ENCODE measurements at regions not wholly inside any gene's neighbourhood (a gene's known extent, or its start where the extent isn't known, plus 50 kb on each side); places are given as distances from the start of the nearest gene placed in this dataset.

DNA sequence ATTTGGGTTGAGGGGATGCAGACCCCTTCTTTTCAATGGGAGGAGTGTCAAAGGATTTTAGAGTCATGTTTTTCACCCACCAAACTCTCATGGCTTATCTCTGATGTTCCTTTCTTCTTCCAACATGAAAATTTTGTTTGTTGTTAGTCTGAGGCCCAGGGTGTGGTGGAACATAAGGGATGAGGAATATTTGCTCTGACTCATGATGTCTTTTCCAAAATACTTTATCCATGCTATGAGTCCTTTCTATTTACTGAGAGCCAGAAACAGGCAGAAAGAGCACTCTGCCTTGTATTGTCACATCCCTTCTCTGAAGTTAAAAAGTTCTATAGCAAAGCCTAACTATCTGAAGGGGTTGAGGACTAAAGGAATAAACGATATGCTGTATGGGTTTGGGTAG lies 61.6 kb upstream of the GYPA start:
- H3K4me2 ChIP-seq (ENCODE audit: insufficient read depth, low read length, poor library complexity, severe bottlenecking), result no peak overlapping the region
- H3K14ac ChIP-seq (ENCODE audit: low read length), result no peak overlapping the region
- no peak overlapping the region for H3K18ac ChIP-seq (ENCODE audit: low read length)
- no peaks in the 10 kb centered on the region for H3K27me3 ChIP-seq (ENCODE audit: control insufficient read depth in 3 of 3, insufficient read depth in 3 of 3, low read depth in 1 of 3, low read length in 3 of 3)
- H4K8ac ChIP-seq (ENCODE audit: low read depth, low read length), result no peak overlapping the region
- H2BK12ac ChIP-seq (ENCODE audit: low read length), result no peak overlapping the region
- no peak overlapping the region for H2AFZ ChIP-seq (ENCODE audit: low read length)
- H2BK5ac ChIP-seq (ENCODE audit: low read length), result no peak overlapping the region
- H3K36me3 ChIP-seq (replicated peaks in 1 of 2; ENCODE audit: control insufficient read depth in 2 of 2, insufficient read depth in 2 of 2, low read length in 2 of 2), result no peaks in the 10 kb centered on the region
- no peak overlapping the region for H3K4ac ChIP-seq (ENCODE audit: low read length)
- no peak overlapping the region for H2AK5ac ChIP-seq (ENCODE audit: low read depth, low read length)
- no peak overlapping the region for H3K4me3 ChIP-seq (ENCODE audit: low read length in 2 of 2)
- peaks cover 0 to 5% of the 10 kb centered on the region in 2 donors for H3K9me3 ChIP-seq (replicated peaks in 1 of 2; ENCODE audit: control insufficient read depth in 2 of 2, insufficient read depth in 1 of 2, low read depth in 1 of 2, low read length in 2 of 2)
- no peak overlapping the region for H4K91ac ChIP-seq (ENCODE audit: low read depth, low read length, poor library complexity)
- H3K23ac ChIP-seq (ENCODE audit: low read depth, low read length, poor library complexity), result no peak overlapping the region
- H3K27ac ChIP-seq (replicated peaks; ENCODE audit: low read length), result no peak overlapping the region
- no peak overlapping the region for H2BK15ac ChIP-seq (ENCODE audit: low read length)
- H2BK120ac ChIP-seq (ENCODE audit: low read depth, low read length), result no peak overlapping the region
- no CpG with 5 or more reads among the region's 1 CpG for WGBS, 2 donors (ENCODE audit: extremely low coverage in 2 of 2, insufficient read length in 2 of 2, insufficient replicate concordance in 1 of 2)
- H3K79me1 ChIP-seq (ENCODE audit: low read depth, low read length), result no peaks in the 10 kb centered on the region
- no peak overlapping the region for H3K9ac ChIP-seq (ENCODE audit: low read depth, low read length, poor library complexity)
- no peaks in the 10 kb centered on the region for H3K4me1 ChIP-seq (ENCODE audit: control insufficient read depth in 2 of 2, insufficient read depth in 1 of 2, low read depth in 1 of 2, low read length in 2 of 2)
- no peak for DNase-seq (ENCODE audit: low spot score)

DNA sequence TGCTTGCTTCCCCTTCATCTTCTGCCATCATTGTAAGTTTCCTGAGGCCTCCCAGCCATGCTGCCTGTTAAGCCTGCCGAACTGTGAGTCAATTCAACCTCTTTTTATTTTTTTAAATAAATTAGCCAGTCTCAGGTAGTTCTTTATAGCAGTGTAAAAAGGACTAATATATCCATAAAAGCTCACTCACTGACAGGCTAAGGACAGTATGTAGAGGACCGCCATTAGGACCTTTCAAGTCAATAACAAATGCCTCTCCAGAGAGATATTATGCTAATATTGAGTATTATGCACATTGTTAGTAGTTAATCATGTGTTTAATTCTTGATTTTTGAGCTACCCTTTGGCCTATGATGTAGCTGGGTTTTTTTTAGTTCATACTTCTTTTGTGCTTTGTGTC lies 62.6 kb upstream of the GYPA start:
- no peak overlapping the region for H4K8ac ChIP-seq (ENCODE audit: low read depth, low read length)
- H3K4ac ChIP-seq (ENCODE audit: low read length), result no peak overlapping the region
- no peak overlapping the region for H3K4me2 ChIP-seq (ENCODE audit: insufficient read depth, low read length, poor library complexity, severe bottlenecking)
- no peak overlapping the region for H3K27ac ChIP-seq (replicated peaks; ENCODE audit: low read length)
- H3K4me3 ChIP-seq (ENCODE audit: low read length in 2 of 2), result no peak overlapping the region
- H2BK120ac ChIP-seq (ENCODE audit: low read depth, low read length), result no peak overlapping the region
- no CpG with 5 or more reads among the region's 2 CpGs for WGBS, 2 donors (ENCODE audit: extremely low coverage in 2 of 2, insufficient read length in 2 of 2, insufficient replicate concordance in 1 of 2)
- H3K9me3 ChIP-seq (replicated peaks in 1 of 2; ENCODE audit: control insufficient read depth in 2 of 2, insufficient read depth in 1 of 2, low read depth in 1 of 2, low read length in 2 of 2), result no peaks in the 10 kb centered on the region
- no peak overlapping the region for H4K91ac ChIP-seq (ENCODE audit: low read depth, low read length, poor library complexity)
- no peak overlapping the region for H3K18ac ChIP-seq (ENCODE audit: low read length)
- no peak overlapping the region for H3K23ac ChIP-seq (ENCODE audit: low read depth, low read length, poor library complexity)
- no peaks in the 10 kb centered on the region for H3K27me3 ChIP-seq (ENCODE audit: control insufficient read depth in 3 of 3, insufficient read depth in 3 of 3, low read depth in 1 of 3, low read length in 3 of 3)
- H2BK15ac ChIP-seq (ENCODE audit: low read length), result no peak overlapping the region
- H2AFZ ChIP-seq (ENCODE audit: low read length), result no peak overlapping the region
- no peaks in the 10 kb centered on the region for H3K79me1 ChIP-seq (ENCODE audit: low read depth, low read length)
- no peak for DNase-seq (ENCODE audit: low spot score)
- no peak overlapping the region for H3K14ac ChIP-seq (ENCODE audit: low read length)
- H3K36me3 ChIP-seq (replicated peaks in 1 of 2; ENCODE audit: control insufficient read depth in 2 of 2, insufficient read depth in 2 of 2, low read length in 2 of 2), result no peaks in the 10 kb centered on the region
- H2AK5ac ChIP-seq (ENCODE audit: low read depth, low read length), result no peak overlapping the region
- H3K9ac ChIP-seq (ENCODE audit: low read depth, low read length, poor library complexity), result no peak overlapping the region
- H3K4me1 ChIP-seq (ENCODE audit: control insufficient read depth in 2 of 2, insufficient read depth in 1 of 2, low read depth in 1 of 2, low read length in 2 of 2), result no peaks in the 10 kb centered on the region
- no peak overlapping the region for H2BK12ac ChIP-seq (ENCODE audit: low read length)
- no peak overlapping the region for H2BK5ac ChIP-seq (ENCODE audit: low read length)

- Histone ChIP-seq H3K27ac (replicated peaks; ENCODE audit: low read length) (no peak overlapping the region), H2BK15ac (ENCODE audit: low read length) (no peak overlapping the region), H2AK5ac (ENCODE audit: low read depth, low read length) (no peak overlapping the region), H3K79me1 (ENCODE audit: low read depth, low read length) (no peaks in the 10 kb centered on the region), H3K4me1 (ENCODE audit: control insufficient read depth in 2 of 2, insufficient read depth in 1 of 2, low read depth in 1 of 2, low read length in 2 of 2) (no peaks in the 10 kb centered on the region), H3K4me2 (ENCODE audit: insufficient read depth, low read length, poor library complexity, severe bottlenecking) (no peak overlapping the region), H2BK12ac (ENCODE audit: low read length) (no peak overlapping the region), H2BK120ac (ENCODE audit: low read depth, low read length) (no peak overlapping the region), H2AFZ (ENCODE audit: low read length) (no peak overlapping the region), H4K91ac (ENCODE audit: low read depth, low read length, poor library complexity) (no peak overlapping the region), H3K27me3 (ENCODE audit: control insufficient read depth in 3 of 3, insufficient read depth in 3 of 3, low read depth in 1 of 3, low read length in 3 of 3) (no peaks in the 10 kb centered on the region), H3K4ac (ENCODE audit: low read length) (no peak overlapping the region), H3K9ac (ENCODE audit: low read depth, low read length, poor library complexity) (no peak overlapping the region), H3K4me3 (ENCODE audit: low read length in 2 of 2) (no peak overlapping the region), H3K36me3 (replicated peaks in 1 of 2; ENCODE audit: control insufficient read depth in 2 of 2, insufficient read depth in 2 of 2, low read length in 2 of 2) (no peaks in the 10 kb centered on the region), H4K8ac (ENCODE audit: low read depth, low read length) (no peak overlapping the region), H3K18ac (ENCODE audit: low read length) (no peak overlapping the region), H3K9me3 (replicated peaks in 1 of 2; ENCODE audit: control insufficient read depth in 2 of 2, insufficient read depth in 1 of 2, low read depth in 1 of 2, low read length in 2 of 2) (no peaks in the 10 kb centered on the region), H2BK5ac (ENCODE audit: low read length) (no peak overlapping the region), H3K23ac (ENCODE audit: low read depth, low read length, poor library complexity) (no peak overlapping the region), H3K14ac (ENCODE audit: low read length) (no peak overlapping the region)
- DNase-seq (ENCODE audit: low spot score), result no peak
Measured at GRCh38 chr4:144204431-144204830, 63.9 kb upstream of the GYPA start.

DNA sequence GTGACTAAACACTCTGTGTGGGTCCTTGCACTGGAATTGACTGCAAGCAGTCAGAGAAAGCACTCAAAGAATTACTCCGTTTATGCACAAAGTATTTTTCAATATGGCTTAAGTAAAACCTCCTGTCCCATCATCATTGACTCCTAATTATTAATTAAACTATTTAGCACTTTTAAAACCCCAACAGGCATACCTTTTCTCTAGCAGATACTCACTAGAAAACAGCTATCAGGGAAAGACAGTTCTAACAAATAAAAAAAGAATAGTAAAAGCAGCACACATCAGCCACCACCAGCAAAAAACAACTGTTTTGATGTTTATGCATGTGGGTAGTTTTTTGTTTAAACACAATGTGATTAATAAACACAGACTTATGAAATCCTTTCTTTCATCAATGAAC lies 66.2 kb upstream of the GYPA start:
- no peak overlapping the region for H2BK15ac ChIP-seq (ENCODE audit: low read length)
- no peak overlapping the region for H3K4ac ChIP-seq (ENCODE audit: low read length)
- H2BK120ac ChIP-seq (ENCODE audit: low read depth, low read length), result no peak overlapping the region
- no peak overlapping the region for H2AFZ ChIP-seq (ENCODE audit: low read length)
- no peak overlapping the region for H2AK5ac ChIP-seq (ENCODE audit: low read depth, low read length)
- H3K14ac ChIP-seq (ENCODE audit: low read length), result no peak overlapping the region
- H2BK5ac ChIP-seq (ENCODE audit: low read length), result no peak overlapping the region
- no peak overlapping the region for H4K91ac ChIP-seq (ENCODE audit: low read depth, low read length, poor library complexity)
- H3K23ac ChIP-seq (ENCODE audit: low read depth, low read length, poor library complexity), result no peak overlapping the region
- no peak overlapping the region for H3K4me2 ChIP-seq (ENCODE audit: insufficient read depth, low read length, poor library complexity, severe bottlenecking)
- H3K18ac ChIP-seq (ENCODE audit: low read length), result no peak overlapping the region
- H3K79me1 ChIP-seq (ENCODE audit: low read depth, low read length), result no peaks in the 10 kb centered on the region
- DNase-seq (ENCODE audit: low spot score), result no peak
- H3K9ac ChIP-seq (ENCODE audit: low read depth, low read length, poor library complexity), result no peak overlapping the region
- no peaks in the 10 kb centered on the region for H3K4me1 ChIP-seq (ENCODE audit: control insufficient read depth in 2 of 2, insufficient read depth in 1 of 2, low read depth in 1 of 2, low read length in 2 of 2)
- H2BK12ac ChIP-seq (ENCODE audit: low read length), result no peak overlapping the region
- no peak overlapping the region for H4K8ac ChIP-seq (ENCODE audit: low read depth, low read length)
- no peaks in the 10 kb centered on the region for H3K27me3 ChIP-seq (ENCODE audit: control insufficient read depth in 3 of 3, insufficient read depth in 3 of 3, low read depth in 1 of 3, low read length in 3 of 3)
- no peak overlapping the region for H3K4me3 ChIP-seq (ENCODE audit: low read length in 2 of 2)
- WGBS, 2 donors (ENCODE audit: extremely low coverage in 2 of 2, insufficient read length in 2 of 2, insufficient replicate concordance in 1 of 2), result no CpG with 5 or more reads among the region's 1 CpG
- no peaks in the 10 kb centered on the region for H3K36me3 ChIP-seq (replicated peaks in 1 of 2; ENCODE audit: control insufficient read depth in 2 of 2, insufficient read depth in 2 of 2, low read length in 2 of 2)
- H3K27ac ChIP-seq (replicated peaks; ENCODE audit: low read length), result no peak overlapping the region
- peaks cover 0 to 2% of the 10 kb centered on the region in 2 donors for H3K9me3 ChIP-seq (replicated peaks in 1 of 2; ENCODE audit: control insufficient read depth in 2 of 2, insufficient read depth in 1 of 2, low read depth in 1 of 2, low read length in 2 of 2)
